HG03442 (cell line): ENCODE measurements at regions not wholly inside any gene's neighbourhood (a gene's known extent, or its start where the extent isn't known, plus 50 kb on each side); places are given as distances from the start of the nearest gene placed in this dataset.

ENCODE experiments used
- ATAC-seq: cut with Tn5 transposase; IDR thresholded peaks from one replicate; pipeline ENCODE4 v1.9.1; 2021; ENCODE audit warnings: mild to moderate bottlenecking, moderate library complexity; ENCODE audit not compliant: unreplicated experiment

- no peak for ATAC-seq
Observed at GRCh38 chr20:12020846-12021245, 103.2 kb downstream of the BTBD3 start.

DNA sequence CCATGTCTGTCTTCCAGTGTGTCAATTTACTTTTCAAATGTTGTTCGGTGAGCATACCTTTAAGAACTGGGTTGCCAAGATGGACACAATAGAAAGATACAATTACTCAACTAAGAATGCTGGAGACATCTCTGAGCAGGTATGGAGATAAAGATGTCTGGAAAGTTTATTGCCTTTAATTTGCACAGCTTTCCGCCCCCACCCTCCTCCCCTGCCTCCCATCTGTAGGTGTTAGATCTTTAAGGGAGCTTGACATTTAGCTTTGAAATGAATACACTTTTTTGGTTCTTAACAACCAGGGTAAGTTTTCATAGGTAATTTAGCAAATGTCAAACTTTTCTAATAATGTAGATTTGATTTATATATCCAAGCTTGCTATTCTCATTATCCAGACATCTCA is 104.4 kb downstream of the BTBD3 start:
- no peak for ATAC-seq

DNA sequence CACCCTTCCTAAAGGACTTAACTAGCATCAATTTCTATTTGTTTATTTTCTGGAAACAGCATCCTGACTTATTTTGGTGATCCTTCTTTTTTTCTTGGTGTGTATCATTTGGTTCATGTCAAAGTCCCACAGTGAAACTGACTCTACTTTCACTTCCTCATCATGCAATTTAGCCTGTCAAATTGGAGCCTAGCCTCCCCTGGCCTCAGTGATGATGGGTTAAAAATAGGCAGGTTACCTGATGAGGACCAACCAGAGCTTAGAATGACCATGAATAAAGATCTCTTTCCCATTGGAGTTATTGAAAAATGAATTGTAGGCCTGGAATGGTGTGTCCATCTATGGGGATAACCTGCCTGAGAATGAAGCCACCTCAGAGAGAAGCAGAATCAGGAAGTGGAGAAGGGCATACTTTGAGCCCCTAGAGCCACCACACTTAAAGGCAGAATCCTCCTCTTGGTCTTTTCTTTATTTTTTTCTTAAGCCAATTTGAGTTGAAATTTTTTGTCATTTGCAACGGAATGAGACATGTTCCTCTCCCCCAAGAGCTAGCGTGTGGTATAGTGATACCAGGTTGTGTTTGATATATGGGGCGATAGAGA is 105.6 kb downstream of the BTBD3 start:
- no peak for ATAC-seq

DNA sequence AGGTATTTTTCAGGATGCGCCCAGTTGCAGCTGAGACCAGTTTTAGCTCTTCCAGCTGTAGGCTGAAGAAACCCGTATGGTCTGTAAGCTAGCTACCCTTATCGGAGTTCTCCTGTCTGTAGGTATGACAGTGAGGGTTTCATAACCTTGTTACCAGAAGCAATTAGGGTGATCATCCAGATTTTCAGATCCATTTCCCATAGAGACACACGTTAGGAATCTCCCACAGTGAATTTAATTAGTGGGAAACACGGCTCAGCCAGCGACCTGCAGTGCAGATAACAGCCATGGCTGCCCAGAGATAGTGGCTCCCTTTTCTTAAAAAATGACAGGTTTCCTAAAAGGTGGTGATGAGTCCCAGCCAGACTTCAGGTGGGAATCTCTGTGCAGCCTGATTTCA is 111.1 kb downstream of the BTBD3 start:
- ATAC-seq: no peak

DNA sequence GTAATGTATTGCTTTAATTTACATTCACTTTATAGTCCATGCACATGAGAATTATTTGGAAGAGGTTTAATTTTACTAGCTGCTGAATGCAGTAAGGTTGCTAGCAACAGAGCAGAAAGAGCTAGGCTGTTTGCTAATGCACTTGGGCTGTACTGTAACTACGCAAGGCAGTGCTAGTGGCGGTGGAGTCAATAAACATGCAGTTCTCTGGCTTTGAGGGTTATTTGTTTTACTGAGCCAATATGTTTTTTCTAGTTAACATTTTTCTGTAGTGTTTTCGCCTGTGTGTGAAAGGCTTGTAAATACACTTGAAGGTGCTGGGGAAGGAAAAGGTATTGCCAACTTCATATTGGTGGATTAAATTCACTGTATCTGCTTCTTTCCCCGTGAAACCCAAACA is 112.8 kb downstream of the BTBD3 start:
- ATAC-seq: no peak

DNA sequence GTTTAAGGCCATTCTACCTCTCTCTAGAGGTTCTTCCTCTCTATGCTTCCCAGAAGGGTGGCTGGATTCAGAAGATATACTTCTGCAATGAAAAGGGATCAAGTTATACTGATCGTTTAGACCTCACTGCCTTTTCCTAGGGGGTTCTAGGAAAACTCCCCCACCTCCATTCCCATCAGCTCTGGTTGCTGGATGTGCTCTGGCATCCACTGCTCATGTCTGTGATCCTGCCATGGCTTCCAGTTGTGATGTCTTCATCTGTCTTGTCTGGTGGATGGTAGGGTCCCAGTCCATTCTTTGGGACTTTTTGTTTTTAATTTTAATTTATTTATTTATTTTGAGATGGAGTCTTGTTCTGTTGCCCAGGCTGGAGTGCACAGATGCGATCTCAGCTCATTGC is 118.4 kb downstream of the BTBD3 start:
- no peak for ATAC-seq

- no peak for ATAC-seq
Observed at GRCh38 chr20:12037521-12037920, 119.8 kb downstream of the BTBD3 start.

DNA sequence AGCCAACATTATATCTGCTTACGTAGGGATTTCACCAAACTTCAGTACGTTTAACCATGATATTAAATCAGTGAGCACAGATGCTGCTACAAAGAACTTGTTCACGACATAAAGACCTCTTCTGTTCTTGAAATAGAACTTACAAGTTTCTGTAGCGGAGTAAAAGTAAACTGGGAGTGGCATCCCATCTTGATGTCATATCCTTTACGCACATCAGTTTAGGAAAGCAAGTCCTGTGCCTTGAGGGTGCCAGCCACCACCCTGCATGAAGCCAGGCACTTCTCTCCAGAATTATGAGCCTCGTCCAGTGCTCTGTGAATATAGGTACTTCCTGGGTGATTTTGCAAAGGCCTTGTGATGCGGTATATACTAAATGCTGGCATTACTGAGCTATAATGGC is 122.6 kb downstream of the BTBD3 start:
- ATAC-seq: no peak

DNA sequence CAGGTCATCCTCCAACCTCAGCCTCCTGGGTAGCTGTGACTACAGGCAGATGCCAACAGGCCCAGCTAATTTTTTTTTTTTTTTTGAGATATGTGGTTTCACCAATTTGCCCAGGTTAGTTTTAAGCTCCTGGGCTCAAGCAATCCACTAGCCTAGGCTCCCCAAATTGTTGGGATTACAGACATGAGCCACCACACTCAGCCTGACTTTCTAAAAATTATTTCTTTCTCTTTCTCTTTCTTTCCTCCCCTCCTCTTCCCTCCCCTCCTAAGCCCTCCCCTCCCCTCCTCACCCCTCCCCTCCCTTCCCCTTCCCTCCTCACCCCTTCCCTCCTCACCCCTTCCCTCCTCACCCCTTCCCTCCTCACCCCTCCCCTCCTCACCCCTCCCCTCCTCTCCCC is 127.3 kb downstream of the BTBD3 start:
- ATAC-seq: no peak

DNA sequence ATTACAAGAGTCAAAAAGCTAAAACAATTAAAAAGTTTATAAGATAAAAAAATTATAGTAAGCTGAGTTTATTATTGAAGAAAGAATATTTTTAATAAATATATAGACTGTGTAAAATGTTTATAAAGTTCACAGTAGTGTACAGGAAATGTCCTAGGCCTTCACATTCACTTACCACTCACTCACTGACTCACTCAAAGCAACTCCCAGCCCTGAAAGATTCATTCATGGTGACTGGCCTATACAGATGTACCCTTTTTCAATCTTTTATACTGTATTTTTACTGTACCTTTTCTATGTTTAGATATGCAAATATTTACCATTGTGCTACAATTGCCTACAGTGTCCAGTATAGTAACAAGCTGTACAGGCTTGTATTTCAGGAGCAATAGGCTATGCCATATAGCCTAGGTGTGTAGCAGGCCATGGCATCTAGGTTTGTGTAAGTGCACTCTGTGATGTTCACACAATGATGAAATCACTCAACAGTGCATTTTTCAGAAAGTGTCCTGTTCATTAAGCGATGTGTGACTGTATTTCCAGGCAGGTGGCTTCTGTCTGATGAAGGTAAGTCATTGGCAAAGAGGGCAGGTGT is 130.2 kb downstream of the BTBD3 start:
- no peak for ATAC-seq

DNA sequence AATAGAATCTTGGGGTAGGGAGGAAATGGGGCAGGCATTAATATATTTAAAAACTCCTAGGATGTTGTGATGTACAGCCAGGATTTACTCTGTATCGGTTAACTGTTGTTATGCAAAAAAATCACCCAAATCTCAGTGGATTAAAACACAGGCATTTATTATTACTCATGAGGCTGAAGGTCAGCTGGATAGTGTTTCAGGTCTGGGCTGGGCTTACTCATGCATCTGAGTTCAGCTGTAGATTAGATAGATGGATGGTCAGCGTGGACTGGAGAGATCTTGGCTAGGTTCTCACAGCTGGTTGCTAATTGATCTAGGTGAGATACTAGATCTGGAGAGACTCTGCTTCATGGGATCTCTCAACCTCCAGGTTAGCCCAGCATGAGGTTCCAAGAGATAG is 131.4 kb downstream of the BTBD3 start:
- no peak for ATAC-seq

DNA sequence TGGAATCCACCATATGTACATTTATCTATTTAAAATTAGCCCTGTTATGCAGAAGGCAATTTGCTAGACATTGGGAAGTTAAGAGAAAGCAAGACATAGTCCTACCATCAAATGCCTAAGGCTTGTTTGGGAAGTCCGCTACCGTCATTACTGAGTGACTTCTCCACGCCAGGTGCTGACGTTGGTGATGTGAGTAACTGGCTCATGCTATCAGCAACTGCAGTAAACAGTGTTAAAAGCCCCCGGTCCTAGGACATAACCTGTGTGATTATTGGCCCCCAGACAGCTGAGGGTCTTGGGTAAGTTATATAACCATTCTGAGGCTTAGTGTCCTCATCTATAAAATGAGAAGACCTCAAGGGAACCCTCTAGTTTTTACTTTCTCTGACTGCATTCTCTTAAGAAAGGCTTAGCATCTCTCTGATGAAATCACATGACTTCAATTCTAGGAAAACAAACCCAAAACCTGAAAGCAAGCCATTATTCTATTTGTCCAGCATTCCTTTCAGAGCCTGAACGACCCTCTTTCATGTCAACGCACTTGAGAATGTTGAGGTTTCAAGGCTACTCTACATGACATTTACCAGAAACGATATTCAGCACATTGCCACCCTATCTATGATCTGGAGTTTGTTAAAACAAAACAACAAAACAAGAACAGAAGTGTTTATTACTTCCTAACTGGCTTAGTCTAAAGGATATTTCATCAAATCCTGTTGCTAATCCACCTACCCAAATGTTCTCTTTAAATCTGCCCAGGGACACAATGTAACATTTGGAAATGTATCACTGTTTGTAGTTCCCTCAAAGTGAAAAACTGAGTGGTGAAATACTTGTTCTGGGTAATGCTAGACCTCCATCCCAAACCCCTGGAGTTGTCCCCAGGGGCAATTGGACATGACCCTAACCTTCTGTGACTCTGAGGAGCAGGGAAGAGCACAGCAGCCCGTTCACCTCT is 133.8 kb downstream of the BTBD3 start:
- ATAC-seq: no peak

DNA sequence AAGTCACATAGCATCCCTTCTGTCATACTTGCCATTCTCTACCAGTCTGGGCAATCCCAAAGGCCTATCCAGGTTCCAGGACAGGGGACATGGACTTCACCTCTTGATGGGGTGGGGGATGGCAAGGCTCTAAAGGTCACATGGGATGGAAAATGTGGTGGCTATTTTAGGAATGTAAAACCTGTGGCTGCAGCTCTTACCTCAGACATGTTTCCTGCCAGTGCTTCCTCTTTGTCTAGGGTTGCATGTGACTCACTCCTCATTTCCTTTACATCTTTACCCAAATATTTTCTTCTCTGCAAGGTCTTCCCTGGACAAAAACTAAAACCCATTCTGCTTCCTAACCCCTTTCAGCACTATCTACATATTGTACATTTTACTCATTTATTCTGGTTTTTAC is 135.7 kb downstream of the BTBD3 start:
- ATAC-seq: no peak

GRCh38 chr20:12054556-12054955 is 136.9 kb downstream of the BTBD3 start:
- no peak for ATAC-seq

- ATAC-seq: no peak
Observed at GRCh38 chr20:12055161-12055560, 137.5 kb downstream of the BTBD3 start.

DNA sequence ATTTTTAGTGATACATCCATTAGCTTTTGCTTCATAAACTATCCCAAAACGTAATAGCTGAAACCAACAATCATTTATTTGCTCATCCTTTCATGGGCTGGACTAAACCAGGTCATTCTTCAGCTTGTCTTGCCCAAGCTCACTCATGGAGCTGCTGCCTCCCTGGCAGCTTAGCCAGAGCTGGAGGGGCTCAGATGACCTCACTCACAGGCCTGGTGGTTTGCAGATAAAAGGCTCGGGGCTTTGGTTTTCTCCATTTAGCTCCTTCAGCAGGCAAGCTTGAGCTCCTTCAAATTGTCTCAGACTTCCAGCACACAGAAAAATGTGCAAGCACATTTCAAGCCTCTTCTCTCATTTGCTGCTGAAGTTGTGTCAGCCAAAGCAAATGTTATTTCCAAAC is 139.1 kb downstream of the BTBD3 start:
- no peak for ATAC-seq

DNA sequence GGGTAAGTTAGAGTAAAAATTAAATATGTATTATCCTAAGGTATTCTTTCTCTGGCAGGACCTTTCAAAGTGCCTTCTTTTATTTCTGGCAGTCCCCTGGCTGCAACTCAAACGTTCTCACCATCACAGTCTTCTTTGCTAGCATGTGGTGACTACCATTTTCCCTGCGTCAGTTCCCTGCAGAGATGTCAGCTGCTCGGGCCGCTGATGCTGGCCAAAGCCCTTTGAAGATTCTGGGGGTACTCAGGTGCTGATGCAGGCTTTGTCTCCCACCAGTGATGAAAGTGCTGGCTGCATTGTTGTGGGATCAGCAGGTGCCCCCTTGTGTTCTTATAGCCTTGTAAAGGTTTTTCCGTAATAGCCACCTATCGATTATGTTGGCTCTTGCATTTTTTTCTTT is 140.1 kb downstream of the BTBD3 start:
- no peak for ATAC-seq

GRCh38 chr20:12058216-12058615 is 140.5 kb downstream of the BTBD3 start:
- no peak for ATAC-seq

DNA sequence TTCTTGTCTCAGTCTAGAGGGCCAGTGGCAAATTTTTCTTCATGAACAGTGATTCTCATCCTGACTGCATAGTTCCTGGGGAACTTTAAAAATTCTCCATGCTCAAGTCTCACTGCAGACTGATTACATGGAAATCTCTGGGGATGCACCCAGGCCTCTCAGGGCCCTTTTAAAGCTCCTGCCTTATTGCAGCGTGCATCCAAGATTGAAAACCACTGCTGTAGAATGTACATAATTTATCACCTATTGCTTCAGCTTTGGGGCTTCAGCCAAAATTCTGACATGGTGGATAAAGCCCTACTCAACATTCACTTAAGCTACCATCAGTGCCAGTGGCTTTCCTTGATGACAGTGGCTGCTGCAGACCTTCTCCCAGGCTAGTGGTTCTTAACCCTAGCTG is 143.8 kb downstream of the BTBD3 start:
- no peak for ATAC-seq

GRCh38 chr20:12063106-12063684 is 145.5 kb downstream of the BTBD3 start:
- ATAC-seq: no peak

DNA sequence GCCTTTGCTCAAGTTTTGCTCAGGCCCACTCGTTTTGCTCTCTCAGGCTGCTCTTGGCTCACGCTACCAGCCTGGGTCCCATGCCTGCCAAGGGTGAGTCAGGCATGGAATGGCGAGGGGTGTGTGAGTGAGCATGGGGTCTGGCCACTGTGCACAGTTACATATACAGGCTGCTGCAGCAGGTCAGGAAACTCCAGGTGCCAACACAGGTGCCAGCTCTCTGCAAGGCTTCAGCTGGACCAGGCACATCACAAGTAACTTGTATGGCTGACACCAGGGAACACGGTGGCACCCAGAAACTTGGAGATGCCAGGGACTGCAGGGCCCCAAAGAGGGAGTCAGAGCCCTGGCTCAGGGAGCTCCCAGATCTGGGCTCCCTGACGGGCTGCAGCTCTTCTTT is 146.8 kb downstream of the BTBD3 start:
- ATAC-seq: no peak

- ATAC-seq: no peak
Observed at GRCh38 chr20:12067686-12068085, 150.0 kb downstream of the BTBD3 start.
